Stimulated activated CD4-positive, alpha-beta T cell treated with anti-CD3 and anti-CD28 coated beads, Interleukin-12 subunit alpha, Interleukin-12 subunit beta, amount 100 ng/mL, for 4 hours (primary cell): ENCODE measurements at regions not wholly inside any gene's neighbourhood (a gene's known extent, or its start where the extent isn't known, plus 50 kb on each side); places are given as distances from the start of the nearest gene placed in this dataset.
"Not testable (repeated sequence)": the region's sequence is repeated elsewhere in the genome, so short reads cannot be mapped to it uniquely, and the experiment has no call there.

ENCODE experiments used
- DNase-seq: peaks from one replicate; pipeline ENCODE4 v3.0.0-alpha.2; 2020

- DNase-seq, result no peak
These were observed 92.3 kb upstream of the CD44 start for GRCh38 chr11:35046681-35047080.

- DNase-seq, result no peak
These were observed 91.8 kb upstream of the CD44 start for GRCh38 chr11:35047179-35047578.

GRCh38 chr11:35047769-35048168 lies 91.2 kb upstream of the CD44 start:
- no peak for DNase-seq

GRCh38 chr11:35048346-35048745 lies 90.6 kb upstream of the CD44 start:
- DNase-seq, result not testable (repeated sequence)

GRCh38 chr11:35049859-35050531 lies 89.0 kb upstream of the CD44 start:
- DNase-seq, result no peak

- DNase-seq, result no peak
These were observed 88.4 kb upstream of the CD44 start for GRCh38 chr11:35050541-35050995.

- no peak for DNase-seq
These were observed 82.4 kb upstream of the CD44 start for GRCh38 chr11:35056391-35057093.

GRCh38 chr11:35057926-35058668 lies 80.9 kb upstream of the CD44 start:
- no peak for DNase-seq

GRCh38 chr11:35058669-35059434 lies 80.1 kb upstream of the CD44 start:
- DNase-seq, result no peak

GRCh38 chr11:35061516-35062440 lies 77.2 kb upstream of the CD44 start:
- DNase-seq, result no peak

GRCh38 chr11:35063488-35063931 lies 75.5 kb upstream of the CD44 start:
- no peak for DNase-seq

- DNase-seq, result no peak
These were observed 74.7 kb upstream of the CD44 start for GRCh38 chr11:35064114-35064800.

GRCh38 chr11:35065566-35065965 lies 73.4 kb upstream of the CD44 start:
- no peak for DNase-seq

- no peak for DNase-seq
These were observed 72.9 kb upstream of the CD44 start for GRCh38 chr11:35066030-35066429.

- no peak for DNase-seq
These were observed 72.1 kb upstream of the CD44 start for GRCh38 chr11:35066783-35067423.

GRCh38 chr11:35071722-35072121 lies 67.2 kb upstream of the CD44 start:
- no peak for DNase-seq

- peak; percentile 20 for DNase-seq
These were observed 65.1 kb upstream of the CD44 start for GRCh38 chr11:35073691-35074419.

GRCh38 chr11:35076201-35077100 lies 62.5 kb upstream of the CD44 start:
- DNase-seq, result no peak
